Mesothelial cell of epicardium (in vitro differentiated cells): ENCODE measurements at regions not wholly inside any gene's neighbourhood (a gene's known extent, or its start where the extent isn't known, plus 50 kb on each side); places are given as distances from the start of the nearest gene placed in this dataset.
A peak's percentile ranks its signal among the peaks of the same experiment; 100 is the strongest.

Source experiments
- DNase-seq, 2 experiments: peaks; one replicate each; pipeline ENCODE4 v3.0.0; 2021; ENCODE audit warnings: low spot score in 2 of 2; ENCODE audit not compliant: unreplicated experiment in 2 of 2
- H3K27ac Mint-ChIP-seq: 2 replicates; pipeline ENCODE4 v1.8.0; 2021; ENCODE audit warnings: mixed read lengths
- H3K27me3 Mint-ChIP-seq: 2 replicates; pipeline ENCODE4 v1.8.0; 2021; ENCODE audit warnings: low read depth, mixed read lengths
- H3K36me3 Mint-ChIP-seq: 2 replicates; pipeline ENCODE4 v1.8.0; 2021; ENCODE audit warnings: mixed read lengths
- H3K4me1 Mint-ChIP-seq: 2 replicates; pipeline ENCODE4 v1.8.0; 2021; ENCODE audit warnings: mixed read lengths
- H3K4me3 Mint-ChIP-seq: 2 replicates; pipeline ENCODE4 v1.8.0; 2021; ENCODE audit warnings: mild to moderate bottlenecking, moderate library complexity, mixed read lengths
- H3K9me3 Mint-ChIP-seq: 2 replicates; pipeline ENCODE4 v1.8.0; 2021; ENCODE audit warnings: mixed read lengths
- CTCF ChIP-seq: fragments of 200-600 bp; sonication (generic); IDR thresholded peaks from one replicate; pipeline ENCODE4 v1.5.0; 2021; ENCODE audit warnings: antibody characterized with exemption; ENCODE audit not compliant: unreplicated experiment

- H3K9me3 Mint-ChIP-seq, result peaks cover 11% of the 10 kb centered on the region
- H3K27ac Mint-ChIP-seq, result no peak overlapping the region
- H3K4me3 Mint-ChIP-seq, result no peak overlapping the region
- no peaks in the 10 kb centered on the region for H3K36me3 Mint-ChIP-seq
- H3K27me3 Mint-ChIP-seq, result no peaks in the 10 kb centered on the region
- no peak for DNase-seq
- H3K4me1 Mint-ChIP-seq, result peaks cover 22% of the 10 kb centered on the region
- no peak for TF ChIP-seq CTCF
Observed at GRCh38 chr10:36256948-36257356, 614.9 kb upstream of the FZD8 start.

GRCh38 chr10:36256166-36256565 is 614.1 kb upstream of the FZD8 start:
- H3K27me3 Mint-ChIP-seq, result no peaks in the 10 kb centered on the region
- H3K36me3 Mint-ChIP-seq, result no peaks in the 10 kb centered on the region
- peak overlapping the region; percentile 4 for H3K27ac Mint-ChIP-seq
- no peak for TF ChIP-seq CTCF
- H3K4me1 Mint-ChIP-seq, result peaks cover 22% of the 10 kb centered on the region
- no peak overlapping the region for H3K4me3 Mint-ChIP-seq
- peaks cover 11% of the 10 kb centered on the region for H3K9me3 Mint-ChIP-seq
- DNase-seq, result no peak

GRCh38 chr10:36254199-36254598 is 612.1 kb upstream of the FZD8 start:
- Mint-ChIP-seq H3K4me3 (no peak overlapping the region), H3K4me1 (peaks cover 22% of the 10 kb centered on the region), H3K27me3 (no peaks in the 10 kb centered on the region), H3K9me3 (no peaks in the 10 kb centered on the region), H3K27ac (no peak overlapping the region), H3K36me3 (no peaks in the 10 kb centered on the region)
- DNase-seq, result no peak
- no peak for TF ChIP-seq CTCF

- Mint-ChIP-seq H3K27me3 (no peaks in the 10 kb centered on the region), H3K9me3 (no peaks in the 10 kb centered on the region), H3K4me1 (peaks cover 22% of the 10 kb centered on the region), H3K36me3 (no peaks in the 10 kb centered on the region), H3K4me3 (no peak overlapping the region), H3K27ac (no peak overlapping the region)
- no peak for TF ChIP-seq CTCF
- DNase-seq, result no peak
Observed at GRCh38 chr10:36253731-36254130, 611.6 kb upstream of the FZD8 start.

GRCh38 chr10:36251068-36251467 is 609.0 kb upstream of the FZD8 start:
- Mint-ChIP-seq H3K4me3 (no peak overlapping the region), H3K4me1 (peaks cover 8% of the 10 kb centered on the region), H3K27me3 (no peaks in the 10 kb centered on the region), H3K36me3 (no peaks in the 10 kb centered on the region), H3K27ac (no peak overlapping the region), H3K9me3 (no peaks in the 10 kb centered on the region)
- no peak for TF ChIP-seq CTCF
- no peak for DNase-seq

GRCh38 chr10:36248304-36248981 is 606.3 kb upstream of the FZD8 start:
- peaks cover 10% of the 10 kb centered on the region for H3K9me3 Mint-ChIP-seq
- no peaks in the 10 kb centered on the region for H3K36me3 Mint-ChIP-seq
- H3K27me3 Mint-ChIP-seq, result no peaks in the 10 kb centered on the region
- H3K4me1 Mint-ChIP-seq, result no peaks in the 10 kb centered on the region
- DNase-seq, result no peak
- H3K27ac Mint-ChIP-seq, result no peak overlapping the region
- no peak overlapping the region for H3K4me3 Mint-ChIP-seq
- no peak for TF ChIP-seq CTCF
